Thyroid gland (tissue), 4 donors: ENCODE measurements at regions not wholly inside any gene's neighbourhood (a gene's known extent, or its start where the extent isn't known, plus 50 kb on each side); places are given as distances from the start of the nearest gene placed in this dataset.
A peak's percentile ranks its signal among the peaks of the same experiment; 100 is the strongest.

ENCODE experiments used
- DNase-seq, 2 donors: peaks; one replicate each; pipeline ENCODE4 v3.0.0-alpha.2; 2019
- H3K27ac ChIP-seq, 3 donors: fragments of 200-600 bp; sonication (generic); 1 replicate in 2 of 3; 2 replicates in 1 of 3; pipeline ENCODE4 v1.5.1; 2016 to 2019; ENCODE audit warnings: mild to moderate bottlenecking in 1 of 3, moderate library complexity in 1 of 3
- H3K27me3 ChIP-seq: fragments of 200-600 bp; sonication (generic); one replicate; pipeline ENCODE4 v1.5.1; 2019
- H3K36me3 ChIP-seq, 2 donors: fragments of 200-600 bp; sonication (generic); one replicate each; pipeline ENCODE4 v1.5.1; 2016 to 2019
- H3K4me1 ChIP-seq, 2 donors: fragments of 200-600 bp; sonication (generic); one replicate each; pipeline ENCODE4 v1.5.1; 2017 to 2019
- H3K4me3 ChIP-seq, 3 donors: fragments of 200-600 bp; sonication (generic); replicated peaks in 1 of 3; 1 replicate in 2 of 3; 2 replicates in 1 of 3; pipeline ENCODE4 v1.5.1; 2016; ENCODE audit warnings: mild to moderate bottlenecking in 1 of 3
- H3K9me3 ChIP-seq: fragments of 200-600 bp; sonication (generic); one replicate; pipeline ENCODE4 v1.5.1; 2017
- CTCF ChIP-seq, 6 experiments: fragments of 200-600 bp in 3 of 6; fragments of 450-650 bp in 3 of 6; sonication (generic) in 3 of 6; IDR thresholded peaks; one replicate each; pipeline ENCODE4 v1.5.1; 2016 to 2019; ENCODE audit warnings: antibody characterized with exemption in 6 of 6, mild to moderate bottlenecking in 2 of 6, inconsistent platforms in 1 of 6, moderate library complexity in 1 of 6
- POLR2A ChIP-seq, 2 donors: fragments of 450-650 bp; IDR thresholded peaks; one replicate each; pipeline ENCODE4 v1.6.1; 2017; ENCODE audit warnings: antibody characterized with exemption in 2 of 2, mild to moderate bottlenecking in 2 of 2, moderate library complexity in 1 of 2
- WGBS, 2 donors: methylation state at CpG; one replicate each; pipeline ENCODE4 v1.1.5; 2017; 5-methylcytosine and 5-hydroxymethylcytosine counted together
- intact Hi-C: fragments of 100-400 bp; cut with DNase I; formaldehyde crosslinking; loops from one replicate; pipeline ENCODE4 v1.15.1; 2023

GRCh38 chr13:33582121-33582520 is 235.8 kb upstream of the RFC3 start:
- DNase-seq, result no peak
- no peaks in the 10 kb centered on the region for H3K27me3 ChIP-seq
- intact Hi-C loops, result no loop called here
- H3K4me3 ChIP-seq, result no peak overlapping the region
- no peaks in the 10 kb centered on the region for H3K9me3 ChIP-seq
- no peak for TF ChIP-seq CTCF (IDR thresholded peaks at IDR 0.05)
- TF ChIP-seq POLR2A (IDR thresholded peaks at IDR 0.05), result no peak
- no peaks in the 10 kb centered on the region for H3K36me3 ChIP-seq
- no peaks in the 10 kb centered on the region for H3K4me1 ChIP-seq
- H3K27ac ChIP-seq, result no peak overlapping the region
- 84 to 95% methylated on average over 4 of the region's 4 CpGs for WGBS, 2 donors

GRCh38 chr13:33583398-33583797 is 234.6 kb upstream of the RFC3 start:
- H3K9me3 ChIP-seq, result no peaks in the 10 kb centered on the region
- H3K4me3 ChIP-seq, result no peak overlapping the region
- no peak overlapping the region for H3K27ac ChIP-seq
- H3K27me3 ChIP-seq, result no peaks in the 10 kb centered on the region
- no peaks in the 10 kb centered on the region for H3K4me1 ChIP-seq
- intact Hi-C loops, result no loop called here
- TF ChIP-seq POLR2A (IDR thresholded peaks at IDR 0.05), result no peak
- no peak for TF ChIP-seq CTCF (IDR thresholded peaks at IDR 0.05)
- WGBS, 2 donors, result 93 to 96% methylated on average over 2 of the region's 2 CpGs
- no peaks in the 10 kb centered on the region for H3K36me3 ChIP-seq
- no peak for DNase-seq

GRCh38 chr13:33590936-33591335 is 227.0 kb upstream of the RFC3 start:
- DNase-seq, result no peak
- 85 to 92% methylated on average over 6 of the region's 6 CpGs for WGBS, 2 donors
- intact Hi-C loops, result no loop called here
- Histone ChIP-seq H3K27me3 (no peaks in the 10 kb centered on the region), H3K9me3 (no peaks in the 10 kb centered on the region), H3K27ac (no peak overlapping the region), H3K36me3 (no peaks in the 10 kb centered on the region), H3K4me1 (no peaks in the 10 kb centered on the region), H3K4me3 (no peak overlapping the region)
- TF ChIP-seq POLR2A (IDR thresholded peaks at IDR 0.05) (no peak), CTCF (IDR thresholded peaks at IDR 0.05) (no peak)

- H3K4me1 ChIP-seq, result peaks cover 7 to 15% of the 10 kb centered on the region in 2 donors
- TF ChIP-seq POLR2A (IDR thresholded peaks at IDR 0.05), result no peak
- no peak for TF ChIP-seq CTCF (IDR thresholded peaks at IDR 0.05)
- DNase-seq, result no peak
- no peaks in the 10 kb centered on the region for H3K36me3 ChIP-seq
- 59 to 63% methylated on average over 7 of the region's 7 CpGs for WGBS, 2 donors
- H3K27ac ChIP-seq, result no peak overlapping the region
- H3K9me3 ChIP-seq, result no peaks in the 10 kb centered on the region
- intact Hi-C loops, result no loop called here
- no peak overlapping the region for H3K4me3 ChIP-seq
- no peaks in the 10 kb centered on the region for H3K27me3 ChIP-seq
Observed at GRCh38 chr13:33606692-33607091, 211.3 kb upstream of the RFC3 start.

- intact Hi-C loops, result no loop called here
- Histone ChIP-seq H3K4me3 (no peak overlapping the region), H3K36me3 (no peaks in the 10 kb centered on the region), H3K4me1 (peaks cover 13 to 22% of the 10 kb centered on the region in 2 donors), H3K27me3 (no peaks in the 10 kb centered on the region), H3K9me3 (no peaks in the 10 kb centered on the region), H3K27ac (peak overlapping the region; percentile 74 to 95 (median 80))
- DNase-seq, result peak; percentile 34 to 51
- 59 to 64% methylated on average over 27 of the region's 27 CpGs for WGBS, 2 donors
- no peak for TF ChIP-seq CTCF (IDR thresholded peaks at IDR 0.05)
- no peak for TF ChIP-seq POLR2A (IDR thresholded peaks at IDR 0.05)
Observed at GRCh38 chr13:33610438-33611120, 207.4 kb upstream of the RFC3 start.
